ENCODE measurements at regions not wholly inside any gene's neighbourhood (a gene's known extent, or its start where the extent isn't known, plus 50 kb on each side); places are given as distances from the start of the nearest gene placed in this dataset.
"Not testable (repeated sequence)": the region's sequence is repeated elsewhere in the genome, so short reads cannot be mapped to it uniquely, and the experiment has no call there.

DNA sequence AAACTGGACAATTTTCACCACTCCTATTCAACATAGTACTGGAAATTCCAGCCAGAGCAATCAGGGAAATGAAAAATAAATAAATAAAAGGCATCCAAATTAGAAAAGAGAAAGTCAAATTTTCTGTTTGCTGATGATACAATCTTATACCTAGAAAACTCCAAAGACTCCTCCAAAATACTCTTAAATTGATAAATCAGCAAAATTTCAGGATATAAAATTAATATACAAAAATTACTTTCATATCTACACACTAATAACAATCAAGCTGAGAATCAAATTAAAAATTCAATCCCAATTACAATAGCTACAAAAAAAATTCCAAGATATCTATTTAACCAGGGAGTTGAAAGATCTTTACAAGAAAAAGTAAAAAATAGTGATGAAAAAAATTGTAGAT, 651.9 kb downstream of the DTWD2 start:
- H3K4me3 ChIP-seq (ENCODE audit: low read depth, low read length), result no peak overlapping the region
- no peak for DNase-seq (ENCODE audit: low read depth)

DNA sequence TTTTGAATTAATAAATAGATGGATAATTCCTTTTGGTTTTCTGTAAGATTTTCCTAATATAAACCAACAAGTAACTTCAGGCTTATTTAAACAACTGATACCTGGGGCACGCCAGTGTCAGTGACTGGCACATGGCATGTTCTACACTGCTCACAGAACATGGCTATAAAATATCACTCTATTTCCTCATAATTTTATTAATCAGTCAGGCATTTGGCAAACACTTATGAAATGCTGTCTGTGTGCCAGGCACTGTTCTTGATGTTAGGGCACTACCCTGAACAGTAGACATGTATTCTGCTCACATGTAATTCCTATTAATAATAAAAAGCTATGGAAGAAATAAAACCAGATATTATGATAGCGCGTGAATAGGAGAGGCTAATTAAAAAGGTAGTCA, 661.0 kb downstream of the DTWD2 start:
- no peak overlapping the region for H3K4me3 ChIP-seq (ENCODE audit: low read depth, low read length)
- DNase-seq (ENCODE audit: low read depth), result no peak
- TF ChIP-seq, protein P1, sequence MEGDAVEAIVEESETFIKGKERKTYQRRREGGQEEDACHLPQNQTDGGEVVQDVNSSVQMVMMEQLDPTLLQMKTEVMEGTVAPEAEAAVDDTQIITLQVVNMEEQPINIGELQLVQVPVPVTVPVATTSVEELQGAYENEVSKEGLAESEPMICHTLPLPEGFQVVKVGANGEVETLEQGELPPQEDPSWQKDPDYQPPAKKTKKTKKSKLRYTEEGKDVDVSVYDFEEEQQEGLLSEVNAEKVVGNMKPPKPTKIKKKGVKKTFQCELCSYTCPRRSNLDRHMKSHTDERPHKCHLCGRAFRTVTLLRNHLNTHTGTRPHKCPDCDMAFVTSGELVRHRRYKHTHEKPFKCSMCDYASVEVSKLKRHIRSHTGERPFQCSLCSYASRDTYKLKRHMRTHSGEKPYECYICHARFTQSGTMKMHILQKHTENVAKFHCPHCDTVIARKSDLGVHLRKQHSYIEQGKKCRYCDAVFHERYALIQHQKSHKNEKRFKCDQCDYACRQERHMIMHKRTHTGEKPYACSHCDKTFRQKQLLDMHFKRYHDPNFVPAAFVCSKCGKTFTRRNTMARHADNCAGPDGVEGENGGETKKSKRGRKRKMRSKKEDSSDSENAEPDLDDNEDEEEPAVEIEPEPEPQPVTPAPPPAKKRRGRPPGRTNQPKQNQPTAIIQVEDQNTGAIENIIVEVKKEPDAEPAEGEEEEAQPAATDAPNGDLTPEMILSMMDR (IDR thresholded peaks at IDR 0.05; ENCODE audit: insufficient read depth, low read length), result no peak

More for the DNA sequence above, 651.9 kb downstream of the DTWD2 start:
- TF ChIP-seq, protein P1 (IDR thresholded peaks at IDR 0.05; ENCODE audit: insufficient read depth, low read length), result no peak

DNA sequence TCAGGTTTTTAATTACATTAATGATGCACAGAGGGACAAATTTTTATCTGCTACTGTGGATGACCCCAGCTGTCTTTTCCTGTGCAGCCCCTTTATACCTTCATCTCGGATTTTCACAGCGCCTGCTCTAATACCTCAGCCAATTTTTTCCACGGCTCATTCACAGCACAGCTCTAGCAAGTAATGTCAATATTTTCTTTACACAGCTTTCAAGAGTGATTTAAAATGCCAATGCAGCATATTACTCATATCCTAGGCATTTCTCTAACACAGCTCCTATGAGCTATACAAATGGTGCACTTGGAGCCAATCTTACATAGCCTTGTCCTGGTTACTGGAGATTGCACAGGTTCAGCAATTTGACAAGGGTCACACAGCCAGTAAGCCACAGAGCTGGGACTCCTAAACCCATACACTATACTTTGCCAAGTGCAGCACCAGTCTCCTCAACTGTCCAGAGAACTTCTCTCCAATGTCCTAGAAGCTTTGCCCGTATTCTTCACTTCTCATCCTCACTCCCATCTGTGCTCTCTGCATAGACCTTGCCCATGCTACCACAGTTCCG, 661.8 kb downstream of the DTWD2 start:
- no peak for DNase-seq (ENCODE audit: low read depth)
- no peak overlapping the region for H3K4me3 ChIP-seq (ENCODE audit: low read depth, low read length)
- TF ChIP-seq, protein P1 (IDR thresholded peaks at IDR 0.05; ENCODE audit: insufficient read depth, low read length), result no peak

DNA sequence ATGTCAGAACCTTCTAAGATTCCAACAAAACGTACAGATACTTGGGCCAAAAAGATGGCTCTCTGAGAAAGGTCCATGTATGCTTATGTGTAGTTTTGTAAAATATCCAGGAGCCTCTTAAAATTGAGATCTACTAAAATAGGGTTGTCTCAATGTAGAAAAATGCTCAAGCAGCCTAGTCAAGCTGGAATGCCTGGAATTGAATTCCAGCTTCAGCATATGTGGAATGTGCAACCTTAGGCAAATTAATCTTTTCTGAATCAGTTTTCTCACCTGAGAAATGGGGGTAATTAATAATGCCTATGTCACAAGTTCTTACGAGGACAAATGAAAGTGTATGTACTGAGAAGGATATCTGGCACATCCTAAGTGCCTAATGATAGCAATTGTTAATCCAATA, 662.4 kb downstream of the DTWD2 start:
- no peak for DNase-seq (ENCODE audit: low read depth)
- H3K4me3 ChIP-seq (ENCODE audit: low read depth, low read length), result no peak overlapping the region
- TF ChIP-seq, protein P1 (IDR thresholded peaks at IDR 0.05; ENCODE audit: insufficient read depth, low read length), result no peak

DNA sequence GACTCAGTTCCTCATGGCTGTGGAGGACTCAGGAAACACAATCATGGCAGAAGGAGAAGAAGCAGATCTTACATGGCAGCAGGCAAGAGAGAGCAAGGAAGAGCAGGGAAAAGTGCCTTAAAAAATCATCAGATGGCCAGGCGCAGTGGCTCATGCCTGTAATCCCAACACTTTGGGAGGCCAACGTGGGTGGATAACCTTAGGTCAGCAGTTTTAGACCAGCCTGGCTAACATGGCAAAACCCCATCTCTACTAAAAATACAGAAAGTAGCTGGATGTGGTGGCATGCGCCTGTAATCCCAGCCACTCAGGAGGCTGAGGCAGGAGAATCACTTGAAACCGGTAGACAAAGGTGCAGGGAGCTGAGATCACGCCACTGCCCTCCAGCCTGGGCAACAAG, 664.6 kb downstream of the DTWD2 start:
- not testable (repeated sequence) for H3K4me3 ChIP-seq (ENCODE audit: low read depth, low read length); DNase-seq (ENCODE audit: low read depth)

DNA sequence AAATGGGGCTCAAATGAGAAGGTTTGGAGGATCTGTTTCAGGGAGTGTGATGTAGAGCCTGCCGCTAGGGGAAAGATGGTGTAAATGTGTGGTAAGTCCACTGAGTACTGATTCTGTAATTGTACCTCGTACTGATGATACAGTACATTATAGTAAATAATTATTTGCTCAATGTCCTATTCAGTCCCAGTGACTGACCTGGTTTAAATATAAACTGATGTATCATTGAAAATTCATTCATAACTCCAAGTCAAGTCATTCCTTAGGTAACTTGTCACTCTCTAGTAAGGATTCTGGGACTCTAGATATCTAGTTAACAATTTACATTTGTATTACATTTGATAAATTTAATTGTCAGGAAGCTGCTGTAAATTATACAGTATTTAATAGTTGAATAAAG, 667.3 kb downstream of the DTWD2 start:
- TF ChIP-seq, protein P1 (IDR thresholded peaks at IDR 0.05; ENCODE audit: insufficient read depth, low read length), result no peak
- no peak for DNase-seq (ENCODE audit: low read depth)
- H3K4me3 ChIP-seq (ENCODE audit: low read depth, low read length), result no peak overlapping the region

DNA sequence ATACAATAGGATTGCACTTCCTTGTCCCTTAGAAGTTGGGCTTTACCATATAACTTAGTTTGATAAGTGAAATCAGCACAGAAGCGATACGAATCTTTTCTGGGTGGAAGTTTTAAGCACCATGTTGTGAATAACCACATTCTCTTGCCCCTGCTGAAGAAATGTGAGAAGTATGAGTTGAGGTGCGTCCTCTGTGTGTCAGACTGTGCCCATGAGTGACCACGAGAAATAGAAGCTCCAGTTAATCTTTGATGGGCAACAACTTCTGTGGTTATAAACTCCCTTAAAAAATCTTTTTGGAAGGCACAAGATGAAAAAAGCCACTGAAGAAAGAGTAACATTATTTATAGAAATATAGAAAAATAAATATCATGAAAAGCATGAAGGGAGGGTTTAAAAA, 668.2 kb downstream of the DTWD2 start:
- no peak for DNase-seq (ENCODE audit: low read depth)
- TF ChIP-seq, protein P1 (IDR thresholded peaks at IDR 0.05; ENCODE audit: insufficient read depth, low read length), result no peak
- H3K4me3 ChIP-seq (ENCODE audit: low read depth, low read length), result no peak overlapping the region

Measured in fibroblast of the aortic adventitia (primary cell).